ENCODE measurements at regions not wholly inside any gene's neighbourhood (a gene's known extent, or its start where the extent isn't known, plus 50 kb on each side); places are given as distances from the start of the nearest gene placed in this dataset.

DNA sequence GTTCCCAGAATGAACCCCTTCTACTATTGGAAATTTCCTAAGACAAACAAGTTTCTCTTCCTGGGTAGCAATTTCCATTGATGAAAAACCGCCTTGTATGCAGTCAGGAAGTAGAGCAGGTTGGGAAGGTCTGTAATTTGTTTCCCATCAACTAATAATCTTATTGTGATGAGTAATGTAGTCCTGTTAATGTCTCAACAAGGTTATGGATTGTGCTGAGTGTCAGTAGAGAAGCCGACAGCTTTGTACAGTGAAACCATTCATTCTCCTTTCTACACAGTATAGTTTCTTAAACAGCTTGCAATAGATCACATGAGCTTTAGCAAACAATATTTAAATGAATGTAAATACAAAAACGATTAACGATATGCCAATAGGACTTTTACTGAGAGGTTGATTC lies 355.4 kb upstream of the WWC1 start:
- TF ChIP-seq POLR2A (IDR thresholded peaks at IDR 0.05) (no peak), POLR2AphosphoS5 (IDR thresholded peaks at IDR 0.05) (no peak), EP300 (IDR thresholded peaks at IDR 0.05; ENCODE audit: low read depth) (no peak)
- TF ChIP-seq, protein P1, sequence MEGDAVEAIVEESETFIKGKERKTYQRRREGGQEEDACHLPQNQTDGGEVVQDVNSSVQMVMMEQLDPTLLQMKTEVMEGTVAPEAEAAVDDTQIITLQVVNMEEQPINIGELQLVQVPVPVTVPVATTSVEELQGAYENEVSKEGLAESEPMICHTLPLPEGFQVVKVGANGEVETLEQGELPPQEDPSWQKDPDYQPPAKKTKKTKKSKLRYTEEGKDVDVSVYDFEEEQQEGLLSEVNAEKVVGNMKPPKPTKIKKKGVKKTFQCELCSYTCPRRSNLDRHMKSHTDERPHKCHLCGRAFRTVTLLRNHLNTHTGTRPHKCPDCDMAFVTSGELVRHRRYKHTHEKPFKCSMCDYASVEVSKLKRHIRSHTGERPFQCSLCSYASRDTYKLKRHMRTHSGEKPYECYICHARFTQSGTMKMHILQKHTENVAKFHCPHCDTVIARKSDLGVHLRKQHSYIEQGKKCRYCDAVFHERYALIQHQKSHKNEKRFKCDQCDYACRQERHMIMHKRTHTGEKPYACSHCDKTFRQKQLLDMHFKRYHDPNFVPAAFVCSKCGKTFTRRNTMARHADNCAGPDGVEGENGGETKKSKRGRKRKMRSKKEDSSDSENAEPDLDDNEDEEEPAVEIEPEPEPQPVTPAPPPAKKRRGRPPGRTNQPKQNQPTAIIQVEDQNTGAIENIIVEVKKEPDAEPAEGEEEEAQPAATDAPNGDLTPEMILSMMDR (IDR thresholded peaks at IDR 0.05), result no peak

Data from transverse colon (tissue), 4 donors.